Effector memory CD8-positive, alpha-beta T cell (primary cell): ENCODE measurements at regions not wholly inside any gene's neighbourhood (a gene's known extent, or its start where the extent isn't known, plus 50 kb on each side); places are given as distances from the start of the nearest gene placed in this dataset.

ENCODE experiments used
- ATAC-seq: fragments of 150-1000 bp; cut with Tn5 transposase; replicated peaks from 2 replicates; pipeline ENCODE4 v1.10.0; 2021; ENCODE audit warnings: mild to moderate bottlenecking, moderate library complexity
- DNase-seq, 3 experiments: peaks; one replicate each; pipeline ENCODE4 v3.0.0; 2021
- H3K27ac Mint-ChIP-seq, 2 donors: one replicate each; pipeline ENCODE4 v1.8.0; 2022; ENCODE audit warnings: mild to moderate bottlenecking in 2 of 2, mixed read lengths in 2 of 2, moderate library complexity in 2 of 2
- H3K27me3 Mint-ChIP-seq, 2 donors: one replicate each; pipeline ENCODE4 v1.8.0; 2022; ENCODE audit warnings: mixed read lengths in 2 of 2
- H3K36me3 Mint-ChIP-seq: one replicate; pipeline ENCODE4 v1.8.0; 2022; ENCODE audit warnings: mild to moderate bottlenecking, moderate library complexity, mixed read lengths; ENCODE audit not compliant: insufficient read depth
- H3K4me1 Mint-ChIP-seq, 2 donors: one replicate each; pipeline ENCODE4 v1.8.0; 2022; ENCODE audit warnings: low read depth in 2 of 2, mixed read lengths in 2 of 2
- H3K4me3 Mint-ChIP-seq, 2 donors: one replicate each; pipeline ENCODE4 v1.8.0; 2022; ENCODE audit warnings: mild to moderate bottlenecking in 2 of 2, mixed read lengths in 2 of 2, moderate library complexity in 2 of 2
- H3K9me3 Mint-ChIP-seq, 2 donors: one replicate each; pipeline ENCODE4 v1.8.0; 2022; ENCODE audit warnings: mixed read lengths in 2 of 2

GRCh38 chr18:78643981-78644380, 335.6 kb upstream of the SALL3 start:
- H3K36me3 Mint-ChIP-seq: peaks cover 11% of the 10 kb centered on the region
- peaks cover 0 to 21% of the 10 kb centered on the region in 2 donors for H3K27me3 Mint-ChIP-seq
- DNase-seq: no peak
- H3K4me3 Mint-ChIP-seq: no peak overlapping the region
- peak overlapping the region in 1 of 2 donors; percentile 86 for H3K27ac Mint-ChIP-seq
- H3K4me1 Mint-ChIP-seq: peaks cover 20 to 48% of the 10 kb centered on the region in 2 donors
- ATAC-seq: no peak
- peaks cover 4 to 17% of the 10 kb centered on the region in 2 donors for H3K9me3 Mint-ChIP-seq

DNA sequence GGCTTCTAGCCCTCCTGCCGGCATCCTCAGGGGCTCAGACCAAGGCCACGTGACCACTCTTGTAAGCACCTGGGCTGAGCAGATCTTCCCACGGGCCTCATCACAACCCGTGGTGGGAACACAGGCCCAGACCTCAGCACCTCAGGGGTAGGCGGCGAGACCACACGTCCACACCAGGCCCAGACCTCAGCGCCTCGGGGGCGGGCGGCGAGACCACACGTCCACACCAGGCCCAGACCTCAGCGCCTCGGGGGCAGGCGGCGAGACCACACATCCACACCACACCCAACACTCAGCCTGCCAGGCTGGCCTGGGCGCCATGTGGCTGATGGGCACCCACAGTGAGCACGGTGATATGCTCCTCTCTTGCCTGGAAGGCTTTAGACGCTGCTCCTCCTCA, 334.4 kb upstream of the SALL3 start:
- no peak overlapping the region for H3K27ac Mint-ChIP-seq
- ATAC-seq (no peak), DNase-seq (no peak)
- H3K27me3 Mint-ChIP-seq: peaks cover 0 to 27% of the 10 kb centered on the region in 2 donors
- H3K9me3 Mint-ChIP-seq: peaks cover 4 to 18% of the 10 kb centered on the region in 2 donors
- no peak overlapping the region for H3K4me3 Mint-ChIP-seq
- H3K36me3 Mint-ChIP-seq: peaks cover 11% of the 10 kb centered on the region
- peaks cover 20 to 42% of the 10 kb centered on the region in 2 donors for H3K4me1 Mint-ChIP-seq

- no peak for ATAC-seq
- Mint-ChIP-seq H3K27ac (peak overlapping the region; percentile 46 to 73), H3K4me3 (peak overlapping the region; percentile 44 to 67), H3K27me3 (peaks cover 0 to 20% of the 10 kb centered on the region in 2 donors), H3K4me1 (peaks cover 17 to 29% of the 10 kb centered on the region in 2 donors), H3K36me3 (peaks cover 11% of the 10 kb centered on the region), H3K9me3 (peaks cover 4 to 18% of the 10 kb centered on the region in 2 donors)
- no peak for DNase-seq
These were observed 332.6 kb upstream of the SALL3 start for GRCh38 chr18:78647018-78647417.

- no peak overlapping the region for H3K4me3 Mint-ChIP-seq
- peaks cover 0 to 20% of the 10 kb centered on the region in 2 donors for H3K27me3 Mint-ChIP-seq
- ATAC-seq (no peak), DNase-seq (no peak)
- H3K27ac Mint-ChIP-seq: no peak overlapping the region
- peaks cover 7% of the 10 kb centered on the region for H3K36me3 Mint-ChIP-seq
- H3K9me3 Mint-ChIP-seq: peaks cover 4 to 18% of the 10 kb centered on the region in 2 donors
- peaks cover 15 to 20% of the 10 kb centered on the region in 2 donors for H3K4me1 Mint-ChIP-seq
These were observed 330.2 kb upstream of the SALL3 start for GRCh38 chr18:78649421-78649820.

GRCh38 chr18:78650926-78651325, 328.7 kb upstream of the SALL3 start:
- peaks cover 4 to 18% of the 10 kb centered on the region in 2 donors for H3K9me3 Mint-ChIP-seq
- ATAC-seq: no peak
- no peak overlapping the region for H3K27ac Mint-ChIP-seq
- H3K36me3 Mint-ChIP-seq: peaks cover 7% of the 10 kb centered on the region
- no peak overlapping the region for H3K4me3 Mint-ChIP-seq
- peaks cover 15 to 20% of the 10 kb centered on the region in 2 donors for H3K4me1 Mint-ChIP-seq
- DNase-seq: no peak
- H3K27me3 Mint-ChIP-seq: peaks cover 0 to 20% of the 10 kb centered on the region in 2 donors

DNA sequence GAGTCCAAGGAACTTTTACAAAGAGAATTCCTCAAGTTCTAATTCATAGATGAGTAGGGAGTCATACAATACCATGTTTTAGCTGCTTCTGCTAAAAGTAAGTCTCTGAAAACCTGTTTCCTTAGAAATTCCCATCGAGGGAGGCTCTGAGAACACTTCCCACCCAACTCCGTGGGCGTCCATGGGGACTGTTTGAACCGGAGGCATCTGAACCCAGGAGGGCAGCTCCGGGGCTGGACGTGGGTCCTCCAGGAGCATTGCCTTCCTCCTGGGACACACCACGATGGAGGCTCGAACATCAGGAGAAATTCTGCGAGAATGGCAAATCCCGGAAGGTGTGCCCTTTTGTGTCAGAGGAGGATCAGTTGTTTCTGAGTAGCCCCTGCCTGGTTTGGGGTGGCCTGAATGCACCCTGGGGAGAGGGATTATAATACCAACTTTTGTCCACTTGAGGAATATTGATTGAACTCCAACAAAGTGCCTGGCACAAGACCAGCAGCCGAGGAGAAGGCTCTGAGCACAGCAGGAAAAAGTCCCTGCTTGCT, 327.5 kb upstream of the SALL3 start:
- DNase-seq: no peak
- H3K36me3 Mint-ChIP-seq: peaks cover 7% of the 10 kb centered on the region
- peaks cover 4 to 18% of the 10 kb centered on the region in 2 donors for H3K9me3 Mint-ChIP-seq
- H3K4me1 Mint-ChIP-seq: peaks cover 9 to 14% of the 10 kb centered on the region in 2 donors
- H3K27me3 Mint-ChIP-seq: peaks cover 0 to 20% of the 10 kb centered on the region in 2 donors
- no peak overlapping the region for H3K4me3 Mint-ChIP-seq
- ATAC-seq: no peak
- H3K27ac Mint-ChIP-seq: peak overlapping the region in 1 of 2 donors; percentile 49

GRCh38 chr18:78655921-78656320, 323.7 kb upstream of the SALL3 start:
- no peak overlapping the region for H3K4me3 Mint-ChIP-seq
- H3K27me3 Mint-ChIP-seq: peaks cover 5 to 11% of the 10 kb centered on the region in 2 donors
- ATAC-seq: no peak
- H3K9me3 Mint-ChIP-seq: no peaks in the 10 kb centered on the region
- peaks cover 0 to 4% of the 10 kb centered on the region in 2 donors for H3K4me1 Mint-ChIP-seq
- H3K27ac Mint-ChIP-seq: no peak overlapping the region
- peaks cover 4% of the 10 kb centered on the region for H3K36me3 Mint-ChIP-seq
- no peak for DNase-seq

GRCh38 chr18:78656346-78656925, 323.2 kb upstream of the SALL3 start:
- H3K4me1 Mint-ChIP-seq: peaks cover 0 to 4% of the 10 kb centered on the region in 2 donors
- H3K4me3 Mint-ChIP-seq: no peak overlapping the region
- H3K27ac Mint-ChIP-seq: no peak overlapping the region
- no peaks in the 10 kb centered on the region for H3K9me3 Mint-ChIP-seq
- DNase-seq (no peak), ATAC-seq (no peak)
- H3K27me3 Mint-ChIP-seq: peaks cover 6 to 13% of the 10 kb centered on the region in 2 donors
- H3K36me3 Mint-ChIP-seq: peaks cover 4% of the 10 kb centered on the region

GRCh38 chr18:78658531-78658930, 321.1 kb upstream of the SALL3 start:
- Mint-ChIP-seq H3K4me3 (no peak overlapping the region), H3K36me3 (peaks cover 4% of the 10 kb centered on the region), H3K27ac (no peak overlapping the region), H3K27me3 (peaks cover 6 to 22% of the 10 kb centered on the region in 2 donors), H3K4me1 (peaks cover 0 to 4% of the 10 kb centered on the region in 2 donors), H3K9me3 (no peaks in the 10 kb centered on the region)
- no peak for DNase-seq
- no peak for ATAC-seq

GRCh38 chr18:78659057-78659456, 320.6 kb upstream of the SALL3 start:
- no peaks in the 10 kb centered on the region for H3K9me3 Mint-ChIP-seq

DNA sequence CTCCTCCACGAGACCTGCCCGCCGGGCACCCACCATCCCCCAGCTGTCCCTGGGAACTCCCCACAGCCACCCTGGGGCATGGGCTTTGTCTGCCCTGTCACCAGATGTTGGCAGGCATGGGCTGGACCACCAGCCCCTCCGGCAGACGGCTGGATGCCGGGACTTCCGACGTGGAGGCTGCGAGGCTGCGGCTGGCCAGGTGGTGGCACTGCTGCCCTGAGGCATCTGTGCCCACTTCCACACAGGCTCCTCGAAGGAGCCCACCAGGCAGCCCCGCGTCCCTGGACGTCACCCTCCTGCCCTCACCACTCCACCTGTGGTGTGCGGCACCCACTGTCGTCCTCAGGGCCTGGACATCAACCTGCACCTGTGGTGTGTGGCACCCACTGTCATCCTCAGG, 319.9 kb upstream of the SALL3 start:
- ATAC-seq (no peak), DNase-seq (peak in 1 of 3 experiments; percentile 15)
- Mint-ChIP-seq H3K27ac (no peak overlapping the region), H3K4me1 (peaks cover 0 to 4% of the 10 kb centered on the region in 2 donors), H3K9me3 (no peaks in the 10 kb centered on the region), H3K36me3 (peaks cover 4% of the 10 kb centered on the region), H3K27me3 (peaks cover 6 to 22% of the 10 kb centered on the region in 2 donors), H3K4me3 (no peak overlapping the region)

More at GRCh38 chr18:78659057-78659456, 320.6 kb upstream of the SALL3 start:
- no peak overlapping the region for H3K4me3 Mint-ChIP-seq
- peaks cover 6 to 22% of the 10 kb centered on the region in 2 donors for H3K27me3 Mint-ChIP-seq
- no peak overlapping the region for H3K27ac Mint-ChIP-seq
- peaks cover 4% of the 10 kb centered on the region for H3K36me3 Mint-ChIP-seq
- H3K4me1 Mint-ChIP-seq: peaks cover 0 to 4% of the 10 kb centered on the region in 2 donors
- no peak for ATAC-seq
- DNase-seq: no peak

- H3K36me3 Mint-ChIP-seq: peaks cover 4% of the 10 kb centered on the region
- no peak for DNase-seq
- peaks cover 6 to 22% of the 10 kb centered on the region in 2 donors for H3K27me3 Mint-ChIP-seq
- no peaks in the 10 kb centered on the region for H3K9me3 Mint-ChIP-seq
- no peak for ATAC-seq
- no peak overlapping the region for H3K4me3 Mint-ChIP-seq
- H3K27ac Mint-ChIP-seq: peak overlapping the region in 1 of 2 donors; percentile 6
- H3K4me1 Mint-ChIP-seq: peaks cover 0 to 4% of the 10 kb centered on the region in 2 donors
These were observed 319.3 kb upstream of the SALL3 start for GRCh38 chr18:78660311-78660710.

GRCh38 chr18:78661316-78661715, 318.3 kb upstream of the SALL3 start:
- ATAC-seq (no peak), DNase-seq (no peak)
- peaks cover 0 to 4% of the 10 kb centered on the region in 2 donors for H3K4me1 Mint-ChIP-seq

GRCh38 chr18:78662879-78663278, 316.7 kb upstream of the SALL3 start:
- Mint-ChIP-seq H3K27ac (no peak overlapping the region), H3K4me1 (peaks cover 0 to 7% of the 10 kb centered on the region in 2 donors), H3K27me3 (peaks cover 6 to 22% of the 10 kb centered on the region in 2 donors), H3K4me3 (no peak overlapping the region), H3K36me3 (peaks cover 4% of the 10 kb centered on the region), H3K9me3 (no peaks in the 10 kb centered on the region)
- DNase-seq: no peak
- ATAC-seq: no peak

More at GRCh38 chr18:78661316-78661715, 318.3 kb upstream of the SALL3 start:
- H3K9me3 Mint-ChIP-seq: no peaks in the 10 kb centered on the region
- no peak overlapping the region for H3K4me3 Mint-ChIP-seq
- H3K27ac Mint-ChIP-seq: no peak overlapping the region
- H3K36me3 Mint-ChIP-seq: peaks cover 4% of the 10 kb centered on the region
- peaks cover 6 to 22% of the 10 kb centered on the region in 2 donors for H3K27me3 Mint-ChIP-seq
